Fibroblast of skin of right biceps (primary cell): ENCODE measurements at regions not wholly inside any gene's neighbourhood (a gene's known extent, or its start where the extent isn't known, plus 50 kb on each side); places are given as distances from the start of the nearest gene placed in this dataset.

ENCODE experiments used
- DNase-seq: peaks from one replicate; pipeline ENCODE4 v3.0.0-alpha.2; 2013

GRCh38 chr1:11373895-11374747 lies 101.1 kb downstream of the UBIAD1 start:
- DNase-seq, result no peak

- no peak for DNase-seq
Measured at GRCh38 chr1:11374748-11375110, 101.7 kb downstream of the UBIAD1 start.

- no peak for DNase-seq
Measured at GRCh38 chr1:11377001-11377583, 101.9 kb upstream of the DISP3 start.

DNA sequence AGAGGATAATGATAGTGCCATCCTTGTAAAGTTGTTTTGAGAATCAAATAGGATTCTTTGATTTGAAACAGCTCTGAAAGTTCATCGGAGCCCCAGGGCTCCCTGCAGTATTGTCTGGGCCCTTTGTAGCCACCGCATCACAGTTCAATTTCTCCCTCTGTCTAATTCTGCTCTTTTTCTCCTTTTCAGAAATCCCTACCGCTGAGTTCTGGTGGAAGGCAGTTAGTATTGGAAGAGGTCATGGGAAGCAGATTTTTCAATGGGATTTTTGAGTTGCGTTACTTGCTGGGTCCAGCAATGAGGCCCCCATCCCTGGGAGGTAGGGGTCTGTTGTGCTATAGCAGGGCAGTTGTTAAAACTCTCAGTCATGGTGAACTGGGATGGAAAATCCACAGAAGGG lies 101.0 kb upstream of the DISP3 start:
- DNase-seq, result no peak

DNA sequence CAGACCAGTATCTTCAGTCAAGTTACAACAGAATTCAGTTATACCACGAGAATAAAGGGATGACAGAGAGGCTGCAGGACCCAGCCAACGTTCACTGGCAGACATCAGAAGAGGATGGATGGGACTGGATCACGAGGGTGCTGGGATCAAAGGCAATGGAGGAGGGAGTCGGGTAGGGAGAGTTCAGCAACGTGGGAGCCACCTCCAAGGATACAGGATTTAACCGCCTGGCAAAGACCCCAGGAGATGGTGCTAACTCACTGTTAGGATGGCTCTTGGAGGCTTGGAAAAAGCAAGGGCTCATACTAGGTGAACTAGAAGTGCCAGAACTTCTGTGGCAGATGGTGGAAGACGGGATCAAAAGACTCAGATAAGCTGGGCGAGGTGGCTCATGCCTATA lies 99.1 kb upstream of the DISP3 start:
- no peak for DNase-seq

- DNase-seq, result no peak
Measured at GRCh38 chr1:11380500-11380899, 98.5 kb upstream of the DISP3 start.

GRCh38 chr1:11383553-11384169 lies 95.3 kb upstream of the DISP3 start:
- no peak for DNase-seq

GRCh38 chr1:11384170-11384554 lies 94.8 kb upstream of the DISP3 start:
- DNase-seq, result peak; percentile 15

DNA sequence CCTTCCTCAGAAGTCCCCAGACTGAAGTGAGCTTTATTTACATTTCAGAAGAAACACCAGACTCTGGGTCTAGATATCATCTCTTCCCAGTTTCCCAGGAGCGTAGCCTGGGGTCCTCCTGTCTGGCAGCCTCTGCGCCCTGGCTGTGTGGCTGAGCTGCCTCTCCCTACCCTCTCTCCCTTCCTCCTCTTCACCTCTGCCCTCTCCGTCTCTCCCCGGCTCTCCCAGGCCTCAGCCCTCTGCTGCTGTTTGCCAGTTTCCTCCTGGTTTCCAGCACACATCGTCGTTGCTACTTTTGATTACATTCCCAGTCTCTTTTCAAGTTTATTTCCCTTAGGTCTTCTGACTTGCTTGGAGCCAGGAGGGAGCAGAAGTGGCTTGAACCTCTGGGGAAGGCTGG lies 91.1 kb upstream of the DISP3 start:
- no peak for DNase-seq

DNA sequence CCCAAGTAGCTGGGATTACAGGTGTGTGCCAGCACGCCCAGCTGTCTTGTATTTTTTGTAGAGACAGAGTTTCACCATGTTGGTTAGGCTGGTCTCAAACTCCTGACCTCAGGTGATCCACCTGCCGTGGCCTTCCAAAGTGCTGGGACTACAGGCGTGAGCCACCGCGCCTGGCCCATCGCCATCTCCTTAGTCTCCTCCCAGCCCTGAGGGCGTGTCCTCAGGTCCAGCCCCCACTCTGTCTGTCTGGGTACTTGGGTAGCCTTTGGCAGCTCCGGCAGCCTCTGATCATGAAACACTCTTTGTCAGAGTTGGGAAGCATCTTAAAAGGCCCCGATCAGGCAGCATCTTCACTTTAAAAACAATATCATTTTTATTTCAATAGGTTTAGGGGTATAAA lies 90.3 kb upstream of the DISP3 start:
- no peak for DNase-seq

GRCh38 chr1:11391327-11391726 lies 87.6 kb upstream of the DISP3 start:
- DNase-seq, result no peak

DNA sequence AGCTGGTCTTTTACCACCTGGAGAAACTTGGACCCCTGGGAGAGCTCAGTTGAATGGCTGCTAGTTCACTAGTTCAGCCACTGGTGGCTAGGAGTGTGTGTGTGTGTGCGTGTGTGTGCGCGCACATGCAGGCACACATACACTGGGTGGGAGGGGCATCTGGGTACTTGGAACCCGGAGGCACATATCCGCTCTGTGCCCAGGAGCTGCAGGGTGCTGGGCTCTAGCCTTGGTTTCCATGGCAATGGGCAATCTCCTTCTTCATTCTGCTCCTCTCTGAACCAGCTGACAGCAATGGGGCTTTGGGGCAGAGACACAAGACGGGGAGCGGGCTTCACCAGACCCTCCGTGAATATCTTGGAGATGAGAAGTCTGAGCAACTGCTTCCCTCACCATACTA lies 87.1 kb upstream of the DISP3 start:
- no peak for DNase-seq

DNA sequence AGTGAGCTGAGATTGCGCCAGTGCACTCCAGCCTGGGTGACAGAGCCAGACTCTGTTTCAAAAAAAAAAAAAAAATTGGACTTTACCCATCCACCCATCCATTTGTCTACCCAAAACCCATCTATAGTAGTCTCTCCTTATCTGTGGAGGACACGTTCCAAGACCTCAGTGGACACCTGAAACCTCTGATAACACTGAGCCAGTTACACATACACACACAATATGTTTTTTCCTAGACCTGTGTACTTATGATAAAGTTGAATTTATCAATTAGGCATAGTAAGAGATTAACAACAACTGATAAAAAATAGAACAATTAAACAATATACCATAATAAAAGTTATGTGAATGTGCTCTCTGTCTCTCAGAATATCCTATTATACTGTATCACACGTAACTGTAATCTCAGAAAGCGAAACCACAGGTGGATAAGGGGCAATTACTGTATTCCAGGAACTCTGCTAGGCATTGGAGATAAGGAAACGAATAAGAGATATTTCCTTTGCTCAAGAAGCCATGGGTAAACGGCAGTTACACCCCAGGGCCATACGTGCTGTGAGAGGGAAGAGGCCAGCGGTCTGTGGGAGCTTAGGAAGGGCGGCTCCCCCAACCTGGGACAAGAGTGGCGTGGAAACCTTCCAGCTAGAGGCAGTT lies 84.2 kb upstream of the DISP3 start:
- DNase-seq, result no peak

GRCh38 chr1:11395616-11396015 lies 83.3 kb upstream of the DISP3 start:
- DNase-seq, result no peak

GRCh38 chr1:11397151-11397901 lies 81.6 kb upstream of the DISP3 start:
- no peak for DNase-seq

DNA sequence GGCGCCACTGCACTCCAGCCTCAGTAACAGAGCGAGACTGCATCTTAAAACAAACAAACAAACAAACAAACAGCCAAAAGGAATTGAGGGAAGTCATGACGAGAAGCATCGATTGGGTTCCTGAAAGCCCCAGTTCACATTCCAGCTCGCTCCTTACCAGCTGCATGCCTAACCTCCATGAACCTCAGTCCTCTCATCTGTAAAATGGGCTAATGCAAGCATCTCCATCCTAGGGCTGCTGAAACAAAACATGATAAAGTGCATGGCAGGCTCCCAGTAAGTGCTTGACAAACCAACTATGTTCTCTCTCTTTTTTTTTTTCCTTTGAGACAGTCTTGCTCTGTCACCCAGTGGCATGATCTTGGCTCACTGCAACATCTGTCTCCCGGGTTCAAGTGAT lies 79.7 kb upstream of the DISP3 start:
- DNase-seq, result no peak

GRCh38 chr1:11400155-11400554 lies 78.8 kb upstream of the DISP3 start:
- no peak for DNase-seq

DNA sequence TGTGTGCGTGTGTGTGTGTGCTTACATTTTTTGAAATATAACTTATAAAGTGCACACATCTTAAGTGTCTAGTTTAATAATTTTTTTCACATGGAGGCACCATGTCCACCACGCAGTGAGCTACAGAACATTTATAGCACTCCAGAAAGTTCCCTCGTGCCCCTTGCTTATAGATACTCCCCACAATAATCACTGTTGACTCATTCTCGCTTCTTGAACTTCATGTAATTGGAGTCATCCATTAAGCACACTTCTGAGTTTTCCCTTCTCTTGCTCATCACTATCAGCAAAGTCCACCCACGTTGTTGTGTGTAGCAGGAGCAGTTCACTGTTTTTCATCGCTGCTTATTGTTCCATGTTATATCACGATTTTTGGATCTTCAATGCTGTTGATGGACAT lies 78.4 kb upstream of the DISP3 start:
- DNase-seq, result no peak

GRCh38 chr1:11406845-11407244 lies 72.1 kb upstream of the DISP3 start:
- DNase-seq, result no peak

DNA sequence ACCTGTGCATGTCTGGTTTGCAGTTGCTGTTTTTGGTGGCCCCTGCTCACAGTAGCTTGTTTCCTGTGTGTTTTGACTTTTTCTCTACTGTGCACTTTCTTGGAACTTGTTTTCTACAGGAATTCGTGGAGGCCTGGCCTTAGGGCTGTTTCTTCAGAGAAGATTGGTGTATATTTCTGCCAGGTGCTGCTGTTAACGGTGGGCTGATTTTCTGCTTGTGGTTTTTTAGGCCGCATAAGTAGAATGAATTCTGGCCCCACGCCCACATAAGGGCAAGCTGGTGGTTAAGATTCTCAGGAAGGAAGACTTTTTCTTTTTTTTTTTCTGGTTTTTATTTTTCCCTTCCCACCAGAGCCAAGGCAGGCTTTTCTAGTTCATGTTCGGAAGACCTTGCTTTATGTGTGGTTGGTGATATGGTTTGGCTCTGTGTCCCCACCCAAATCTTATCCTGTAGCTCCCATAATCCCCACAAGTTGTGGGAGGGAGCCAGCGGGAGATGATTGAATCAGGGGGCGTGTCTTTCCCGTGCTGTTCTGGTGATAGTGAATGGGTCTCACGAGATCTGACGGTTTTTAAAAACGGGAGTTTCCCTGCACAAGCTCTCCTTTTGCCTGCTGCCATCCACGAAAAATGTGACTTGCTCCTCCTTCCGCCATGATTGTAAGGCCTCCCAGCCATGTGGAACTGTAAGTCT lies 71.5 kb upstream of the DISP3 start:
- no peak for DNase-seq

GRCh38 chr1:11412141-11412540 lies 66.8 kb upstream of the DISP3 start:
- no peak for DNase-seq

GRCh38 chr1:11413986-11414391 lies 65.0 kb upstream of the DISP3 start:
- no peak for DNase-seq
